GM18517 (cell line): ENCODE measurements at regions not wholly inside any gene's neighbourhood (a gene's known extent, or its start where the extent isn't known, plus 50 kb on each side); places are given as distances from the start of the nearest gene placed in this dataset.
"Not testable (repeated sequence)": the region's sequence is repeated elsewhere in the genome, so short reads cannot be mapped to it uniquely, and the experiment has no call there.

Source experiments
- ATAC-seq: cut with Tn5 transposase; IDR thresholded peaks from one replicate; pipeline ENCODE4 v1.9.1; 2021; ENCODE audit warnings: mild to moderate bottlenecking, moderate library complexity; ENCODE audit not compliant: unreplicated experiment

GRCh38 chr4:23970201-23970850, 80.5 kb upstream of the PPARGC1A start:
- no peak for ATAC-seq

DNA sequence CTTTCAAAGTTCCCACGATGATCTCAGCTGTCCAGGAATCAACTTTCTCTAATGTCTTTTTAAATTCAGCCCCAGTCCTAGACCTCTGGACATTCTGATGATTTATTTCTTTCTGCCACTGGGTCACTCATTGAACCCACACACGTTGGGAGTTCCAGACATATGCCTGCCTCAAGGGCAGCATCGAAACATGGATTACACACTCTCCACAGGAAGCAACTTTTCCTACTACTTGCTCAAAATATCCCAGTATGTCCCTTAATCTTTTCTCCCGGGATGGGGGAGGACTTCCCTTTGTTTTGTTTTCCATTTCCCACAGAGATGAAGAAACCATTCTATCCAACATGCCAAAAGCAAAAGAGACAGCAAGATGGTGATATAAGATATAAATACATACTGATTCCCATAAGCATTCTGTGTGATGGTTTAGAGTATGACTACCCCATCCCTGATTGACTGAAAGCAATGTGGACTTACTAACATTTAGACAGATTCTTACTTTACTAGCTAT, 79.8 kb upstream of the PPARGC1A start:
- no peak for ATAC-seq

- ATAC-seq: no peak
These were observed 77.4 kb upstream of the PPARGC1A start for GRCh38 chr4:23967281-23967680.

DNA sequence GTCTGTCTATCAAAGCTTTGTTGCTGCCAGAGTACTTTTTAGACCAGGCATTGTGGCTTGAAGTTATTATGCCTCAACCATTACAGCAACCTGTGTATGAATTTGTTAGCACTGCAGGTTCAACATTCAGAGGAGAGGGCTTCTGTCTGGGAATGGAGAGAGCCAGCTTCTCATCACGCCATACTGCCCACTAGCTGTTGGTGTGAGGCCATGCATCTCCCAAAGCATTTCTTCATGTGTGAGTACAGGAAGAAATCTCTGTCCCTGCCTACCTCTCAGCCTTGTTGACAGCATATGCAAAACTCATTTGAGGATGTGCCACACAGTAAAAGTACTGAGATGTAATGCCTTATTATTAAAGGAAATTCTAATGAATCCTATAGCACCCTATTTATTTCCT, 76.9 kb upstream of the PPARGC1A start:
- ATAC-seq: no peak

DNA sequence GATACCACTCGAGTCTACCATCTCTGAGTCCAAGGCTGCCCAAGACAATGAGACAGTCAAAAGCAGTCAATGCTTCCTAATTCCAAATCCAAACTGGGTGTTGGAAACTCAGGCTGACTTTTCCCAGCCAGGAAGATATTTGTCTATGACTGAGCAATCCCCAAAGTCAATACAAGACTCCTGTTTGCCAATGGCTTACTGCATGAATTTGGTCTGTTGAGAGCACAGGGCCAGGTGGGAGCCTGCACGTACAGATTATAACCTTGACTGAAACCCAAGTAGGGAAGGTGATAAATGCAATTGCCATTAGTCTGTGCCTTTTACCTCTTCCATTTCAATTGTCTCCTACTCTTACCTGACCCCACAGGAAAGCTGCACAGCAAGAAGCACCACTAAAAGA, 72.6 kb upstream of the PPARGC1A start:
- no peak for ATAC-seq

GRCh38 chr4:23961395-23961794, 71.5 kb upstream of the PPARGC1A start:
- not testable (repeated sequence) for ATAC-seq

GRCh38 chr4:23959396-23960148, 69.7 kb upstream of the PPARGC1A start:
- no peak for ATAC-seq

DNA sequence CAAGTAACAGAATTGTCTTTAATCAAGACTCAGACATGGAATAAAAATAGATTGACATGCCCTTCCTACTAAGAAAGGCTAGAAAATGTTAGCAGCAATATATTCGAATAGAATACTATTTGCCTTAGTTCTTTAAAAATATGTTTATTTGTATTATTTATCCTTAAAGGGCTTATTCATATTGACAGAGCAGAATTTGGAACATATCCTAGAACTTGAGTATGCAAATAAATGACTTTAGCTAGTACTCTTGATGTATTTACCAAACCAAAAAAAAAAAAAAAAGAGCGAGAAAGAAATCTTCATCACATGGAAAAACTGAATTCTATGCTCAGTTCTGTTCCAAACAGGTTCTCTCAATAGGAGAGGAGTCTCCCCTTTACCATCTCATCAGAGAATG, 68.9 kb upstream of the PPARGC1A start:
- no peak for ATAC-seq

DNA sequence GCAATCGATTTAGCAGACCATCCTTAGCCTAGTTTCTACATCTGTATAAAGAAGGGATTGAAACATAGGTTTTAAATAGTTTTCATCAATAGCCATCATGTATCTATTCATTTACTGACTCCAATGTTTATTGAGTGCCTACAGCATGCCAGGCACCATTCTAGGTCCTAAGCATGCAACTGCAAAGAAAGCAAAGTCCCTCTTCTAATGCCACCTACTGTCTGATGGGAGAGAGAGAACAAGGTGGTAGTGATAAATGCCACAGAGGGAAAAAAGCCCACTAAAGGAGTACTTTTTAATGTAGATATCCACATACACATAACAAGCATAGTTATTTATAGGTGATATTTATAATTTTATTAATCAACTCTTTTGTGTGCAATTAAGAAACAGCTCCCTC, 67.6 kb upstream of the PPARGC1A start:
- no peak for ATAC-seq

- ATAC-seq: no peak
These were observed 66.9 kb upstream of the PPARGC1A start for GRCh38 chr4:23956601-23957364.

- no peak for ATAC-seq
These were observed 62.4 kb upstream of the PPARGC1A start for GRCh38 chr4:23952258-23952657.

GRCh38 chr4:23947826-23948225, 58.0 kb upstream of the PPARGC1A start:
- no peak for ATAC-seq

DNA sequence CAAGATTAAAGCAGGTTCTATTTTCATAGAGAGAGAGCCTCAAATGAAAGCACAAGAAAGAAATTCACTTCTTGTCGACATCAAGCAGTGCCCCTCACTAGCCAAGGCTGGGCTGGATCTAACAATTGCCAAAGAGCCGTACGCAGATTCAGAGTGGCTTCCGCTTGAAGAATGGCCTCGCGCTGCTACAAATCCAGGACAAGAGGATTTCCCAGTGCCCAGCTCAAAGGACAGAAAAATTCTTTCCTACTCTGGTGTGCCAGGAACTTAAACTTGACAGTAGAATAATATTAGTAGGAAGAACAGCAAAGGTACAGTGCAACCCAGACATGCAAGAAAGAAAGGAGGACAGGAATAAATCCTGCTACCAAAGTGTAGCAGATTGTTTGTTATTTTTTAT, 56.5 kb upstream of the PPARGC1A start:
- no peak for ATAC-seq

GRCh38 chr4:23945451-23946017, 55.7 kb upstream of the PPARGC1A start:
- no peak for ATAC-seq

DNA sequence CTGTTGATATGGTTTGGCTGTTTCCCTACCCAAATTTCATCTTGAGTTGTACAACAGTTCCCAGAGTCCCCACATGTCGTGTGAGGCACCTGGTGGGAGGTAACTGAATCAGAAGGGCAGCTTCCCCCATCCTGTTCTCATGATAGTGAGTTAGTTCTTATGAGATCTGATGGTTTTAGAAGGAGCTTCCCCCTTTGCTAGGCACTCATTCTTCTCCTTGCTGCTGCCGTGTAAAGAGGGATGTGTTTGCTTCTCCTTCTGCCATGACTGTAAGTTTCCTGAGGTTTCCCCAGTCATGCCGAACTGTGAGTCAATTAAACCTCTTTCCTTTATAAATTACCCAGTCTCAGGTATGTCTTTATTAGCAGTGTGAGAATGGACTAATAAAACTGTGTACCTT, 54.7 kb upstream of the PPARGC1A start:
- ATAC-seq: not testable (repeated sequence)

DNA sequence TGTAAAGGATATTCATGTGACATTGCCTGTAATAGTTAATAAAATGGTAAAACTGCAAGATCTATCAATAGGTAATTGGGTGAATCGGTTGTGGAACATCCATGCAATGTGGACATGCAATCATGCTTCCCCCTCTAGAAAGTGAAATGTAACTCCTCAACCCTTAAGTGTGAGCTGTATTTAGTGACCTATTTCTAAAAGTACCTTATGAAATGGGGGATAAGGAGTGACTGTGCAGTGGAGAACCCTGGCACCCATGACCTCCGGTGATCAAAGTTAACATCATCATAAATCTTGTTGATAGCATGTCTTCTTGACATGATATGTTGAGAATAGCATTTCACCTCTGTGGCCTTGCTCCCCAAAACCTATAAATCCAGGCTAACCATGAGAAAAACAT, 53.6 kb upstream of the PPARGC1A start:
- no peak for ATAC-seq

DNA sequence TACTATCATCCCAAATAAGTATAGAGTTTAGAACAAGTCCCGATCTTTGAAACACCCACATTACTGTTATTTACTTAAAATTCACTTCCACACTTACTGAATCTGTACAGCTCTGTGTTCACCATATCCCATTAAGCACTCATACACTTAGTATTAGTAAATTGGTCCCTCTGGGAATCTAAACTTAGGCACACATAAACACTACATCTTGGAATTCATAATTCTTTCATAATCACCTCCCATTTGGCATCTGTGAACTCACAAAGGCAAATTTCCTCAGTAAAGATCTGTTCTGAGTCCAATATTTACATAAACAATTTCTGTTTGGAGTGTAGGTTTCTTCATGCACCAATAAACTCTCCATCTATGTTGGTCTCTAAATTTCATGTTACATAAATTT, 52.6 kb upstream of the PPARGC1A start:
- no peak for ATAC-seq
